22Rv1 (cell line): ENCODE measurements at regions not wholly inside any gene's neighbourhood (a gene's known extent, or its start where the extent isn't known, plus 50 kb on each side); places are given as distances from the start of the nearest gene placed in this dataset.

Experiments used
- CTCF ChIP-seq: fragments of 450-650 bp; IDR thresholded peaks from 2 replicates; pipeline ENCODE4 v1.5.1; 2017; ENCODE audit warnings: mild to moderate bottlenecking
- ZFX ChIP-seq: fragments of 450-650 bp; IDR thresholded peaks from 2 replicates; pipeline ENCODE4 v1.6.1; 2017; ENCODE audit warnings: antibody characterized with exemption, borderline replicate concordance

DNA sequence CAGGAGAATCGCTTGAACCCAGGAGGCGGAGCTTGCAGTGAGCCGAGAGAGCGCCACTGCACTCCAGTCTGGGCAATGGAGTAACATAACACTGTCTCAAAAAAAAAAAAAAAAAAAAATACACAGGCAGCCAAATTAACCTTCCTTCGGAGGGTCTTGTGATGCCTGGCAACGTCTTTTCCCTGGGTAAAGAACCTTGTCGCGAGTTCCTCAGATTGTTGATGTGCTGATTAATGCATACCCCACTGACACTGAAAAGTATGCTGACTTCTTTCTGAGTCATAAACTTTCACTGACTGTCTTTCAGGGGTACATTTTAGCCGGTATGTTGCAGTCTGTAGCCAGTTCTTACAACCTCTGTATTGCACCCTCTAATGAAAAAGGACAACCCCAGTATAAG, 95.1 kb upstream of the SOD1 start:
- TF ChIP-seq CTCF (no peak), ZFX (no peak)
